Gastrocnemius medialis (tissue), 4 donors: ENCODE measurements at regions not wholly inside any gene's neighbourhood (a gene's known extent, or its start where the extent isn't known, plus 50 kb on each side); places are given as distances from the start of the nearest gene placed in this dataset.

Source experiments
- ATAC-seq, 2 donors: fragments of 150-250 bp; one replicate each; pipeline ENCODE4 v1.9.1; 2016
- DNase-seq, 2 donors: peaks; one replicate each; pipeline ENCODE4 v3.0.0-alpha.2; 2019
- H3K27ac ChIP-seq, 4 donors: fragments of 200-600 bp; sonication (generic); 1 replicate in 1 of 4; 2 replicates in 3 of 4; pipeline ENCODE4 v1.5.1; 2016 to 2018; ENCODE audit warnings: mild to moderate bottlenecking in 2 of 4, moderate library complexity in 1 of 4
- H3K27me3 ChIP-seq, 3 donors: fragments of 200-600 bp; sonication (generic) in 2 of 3; 1 replicate in 1 of 3; 2 replicates in 2 of 3; pipeline versions ENCODE4 v1.5.1 to v1.6.0; 2016 to 2019; ENCODE audit warnings: mild to moderate bottlenecking in 1 of 3, moderate library complexity in 1 of 3
- H3K36me3 ChIP-seq, 2 donors: fragments of 200-600 bp; sonication (generic) in 1 of 2; one replicate each; pipeline ENCODE4 v1.5.1; 2017 to 2018
- H3K4me1 ChIP-seq, 2 donors: fragments of 200-600 bp; sonication (generic) in 1 of 2; one replicate each; pipeline ENCODE4 v1.5.1; 2016 to 2017; ENCODE audit warnings: mild to moderate bottlenecking in 2 of 2
- H3K4me3 ChIP-seq, 4 donors: fragments of 200-600 bp; sonication (generic) in 3 of 4; 1 replicate in 1 of 4; 2 replicates in 3 of 4; pipeline ENCODE4 v1.5.1; 2016 to 2019; ENCODE audit warnings: mild to moderate bottlenecking in 2 of 4
- H3K9me3 ChIP-seq, 3 donors: fragments of 200-600 bp; sonication (generic) in 2 of 3; 1 replicate in 1 of 3; 2 replicates in 2 of 3; pipeline ENCODE4 v1.5.1; 2016 to 2019
- CTCF ChIP-seq, 5 experiments: fragments of 450-650 bp in 3 of 5; fragments of 200-600 bp in 2 of 5; sonication (generic) in 2 of 5; IDR thresholded peaks in 4 of 5; conservative IDR thresholded peaks in 1 of 5; 1 replicate in 4 of 5; 2 replicates in 1 of 5; pipeline ENCODE4 v1.5.1; 2016 to 2019; ENCODE audit warnings: antibody characterized with exemption in 5 of 5, mild to moderate bottlenecking in 3 of 5, moderate library complexity in 3 of 5
- POLR2A ChIP-seq, 2 donors: fragments of 450-650 bp; IDR thresholded peaks; one replicate each; pipeline ENCODE4 v1.6.1; 2017; ENCODE audit warnings: antibody characterized with exemption in 2 of 2, mild to moderate bottlenecking in 2 of 2, moderate library complexity in 2 of 2
- in situ Hi-C, 4 donors: fragments of 200-750 bp; cut with MboI; loops; one replicate each; pipeline versions ENCODE4 v1.15.0 to v1.8.0; 2017; ENCODE audit warnings: low sequenced_read_pairs in 4 of 4
- intact Hi-C: fragments of 100-400 bp; cut with DNase I; formaldehyde crosslinking; loops from one replicate; pipeline ENCODE4 v1.15.1; 2023; ENCODE audit warnings: low total_unique reads

GRCh38 chr21:41638201-41638790 lies 128.6 kb downstream of the RIPK4 start:
- peaks cover 0 to 2% of the 10 kb centered on the region in 2 donors for H3K4me1 ChIP-seq
- intact Hi-C loops: no loop called here
- no peak for ATAC-seq
- H3K27ac ChIP-seq: no peak overlapping the region
- TF ChIP-seq CTCF (IDR thresholded peaks at IDR 0.05 in 4 of 5, conservative IDR thresholded peaks at IDR 0.05 in 1 of 5) (no peak), POLR2A (IDR thresholded peaks at IDR 0.05) (no peak)
- peaks cover 0 to 3% (median 0%) of the 10 kb centered on the region in 3 donors for H3K27me3 ChIP-seq
- no peak overlapping the region for H3K4me3 ChIP-seq
- no peak for DNase-seq
- in situ Hi-C loops: no loop called here
- no peaks in the 10 kb centered on the region for H3K9me3 ChIP-seq
- H3K36me3 ChIP-seq: no peaks in the 10 kb centered on the region

GRCh38 chr21:41636636-41637630 lies 129.0 kb upstream of the TMPRSS2 start:
- ATAC-seq: no peak
- no peak overlapping the region for H3K27ac ChIP-seq
- DNase-seq: no peak
- in situ Hi-C loops: no loop called here
- peaks cover 0 to 2% of the 10 kb centered on the region in 2 donors for H3K4me1 ChIP-seq
- no peaks in the 10 kb centered on the region for H3K27me3 ChIP-seq
- no peak overlapping the region for H3K4me3 ChIP-seq
- intact Hi-C loops: no loop called here
- TF ChIP-seq POLR2A (IDR thresholded peaks at IDR 0.05): no peak
- TF ChIP-seq CTCF (IDR thresholded peaks at IDR 0.05 in 4 of 5, conservative IDR thresholded peaks at IDR 0.05 in 1 of 5): no peak
- no peaks in the 10 kb centered on the region for H3K9me3 ChIP-seq
- no peaks in the 10 kb centered on the region for H3K36me3 ChIP-seq

- no peak for DNase-seq
- Histone ChIP-seq H3K27me3 (no peaks in the 10 kb centered on the region), H3K9me3 (no peaks in the 10 kb centered on the region), H3K36me3 (no peaks in the 10 kb centered on the region), H3K4me1 (no peaks in the 10 kb centered on the region), H3K4me3 (no peak overlapping the region), H3K27ac (no peak overlapping the region)
- no peak for ATAC-seq
- intact Hi-C loops: no loop called here
- TF ChIP-seq POLR2A (IDR thresholded peaks at IDR 0.05) (no peak), CTCF (IDR thresholded peaks at IDR 0.05 in 4 of 5, conservative IDR thresholded peaks at IDR 0.05 in 1 of 5) (no peak)
- in situ Hi-C loops: no loop called here
Measured at GRCh38 chr21:41635874-41636273, 127.9 kb upstream of the TMPRSS2 start.

GRCh38 chr21:41634858-41635257 lies 126.9 kb upstream of the TMPRSS2 start:
- intact Hi-C loops: no loop called here
- Histone ChIP-seq H3K9me3 (no peaks in the 10 kb centered on the region), H3K27ac (no peak overlapping the region), H3K4me1 (no peaks in the 10 kb centered on the region), H3K4me3 (no peak overlapping the region), H3K36me3 (no peaks in the 10 kb centered on the region), H3K27me3 (no peaks in the 10 kb centered on the region)
- DNase-seq (no peak), ATAC-seq (no peak)
- in situ Hi-C loops: no loop called here
- TF ChIP-seq POLR2A (IDR thresholded peaks at IDR 0.05) (no peak), CTCF (IDR thresholded peaks at IDR 0.05 in 4 of 5, conservative IDR thresholded peaks at IDR 0.05 in 1 of 5) (no peak)
